Panc1 (cell line): ENCODE measurements at regions not wholly inside any gene's neighbourhood (a gene's known extent, or its start where the extent isn't known, plus 50 kb on each side); places are given as distances from the start of the nearest gene placed in this dataset.

ENCODE experiments used
- CTCF ChIP-seq: fragments of 450-650 bp; IDR thresholded peaks from 2 replicates; pipeline ENCODE4 v1.5.1; 2017; ENCODE audit warnings: mild to moderate bottlenecking
- REST ChIP-seq, 2 experiments: IDR thresholded peaks; 2 replicates each; pipeline ENCODE4 v1.6.1; 2011 to 2012; ENCODE audit warnings: low read depth in 2 of 2, control low read depth in 1 of 2, low read length in 1 of 2, mild to moderate bottlenecking in 1 of 2, moderate library complexity in 1 of 2; ENCODE audit not compliant: insufficient read depth in 1 of 2

DNA sequence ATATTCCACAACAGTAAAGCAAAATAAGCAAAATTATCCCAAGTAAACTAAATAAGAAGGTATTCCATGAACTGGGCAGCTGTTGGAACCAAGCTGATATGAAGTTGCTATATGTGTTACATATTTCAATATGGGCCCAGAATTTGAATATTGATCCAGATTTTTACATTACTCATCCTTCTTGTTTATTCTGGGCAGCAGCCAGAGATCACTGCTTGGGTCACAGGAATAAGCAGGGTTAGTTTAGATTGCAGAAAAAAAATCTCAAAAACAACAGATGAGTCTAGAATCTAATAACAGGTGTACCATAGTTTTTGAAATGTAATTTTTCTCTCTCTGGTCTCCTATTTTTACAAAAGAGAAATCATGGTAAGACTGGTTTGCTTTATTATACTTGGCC lies 171.5 kb upstream of the NAMPT start:
- TF ChIP-seq CTCF: no peak
- TF ChIP-seq REST (IDR thresholded peaks at IDR 0.05; ENCODE audit: insufficient read depth in 1 of 2, low read depth in 2 of 2, low read length in 1 of 2): no peak
